ELF-1 (cell line): ENCODE measurements at regions not wholly inside any gene's neighbourhood (a gene's known extent, or its start where the extent isn't known, plus 50 kb on each side); places are given as distances from the start of the nearest gene placed in this dataset.
"Not testable (repeated sequence)": the region's sequence is repeated elsewhere in the genome, so short reads cannot be mapped to it uniquely, and the experiment has no call there.

Experiments
- DNase-seq: peaks from one replicate; pipeline ENCODE4 v3.0.0-alpha.2; 2016; ENCODE audit warnings: low read depth, low spot score

- no peak for DNase-seq
Measured at GRCh38 chr18:39494211-39494896, 1928.8 kb upstream of the CELF4 start.

- DNase-seq = no peak
Measured at GRCh38 chr18:39491408-39491807, 1925.8 kb upstream of the CELF4 start.

GRCh38 chr18:39489431-39489830 is 1923.8 kb upstream of the CELF4 start:
- DNase-seq = no peak

GRCh38 chr18:39487932-39488331 is 1922.3 kb upstream of the CELF4 start:
- no peak for DNase-seq

- DNase-seq = no peak
Measured at GRCh38 chr18:39486268-39486667, 1920.7 kb upstream of the CELF4 start.

- DNase-seq = no peak
Measured at GRCh38 chr18:39485696-39486095, 1920.1 kb upstream of the CELF4 start.

GRCh38 chr18:39481281-39481680 is 1915.7 kb upstream of the CELF4 start:
- no peak for DNase-seq

GRCh38 chr18:39480494-39481195 is 1915.0 kb upstream of the CELF4 start:
- DNase-seq = no peak

- DNase-seq = no peak
Measured at GRCh38 chr18:39464006-39464405, 1898.4 kb upstream of the CELF4 start.

GRCh38 chr18:39462436-39462835 is 1896.8 kb upstream of the CELF4 start:
- DNase-seq = no peak

- no peak for DNase-seq
Measured at GRCh38 chr18:39460136-39460535, 1894.5 kb upstream of the CELF4 start.

GRCh38 chr18:39455285-39455684 is 1889.7 kb upstream of the CELF4 start:
- no peak for DNase-seq

GRCh38 chr18:39454866-39455265 is 1889.3 kb upstream of the CELF4 start:
- DNase-seq = no peak

GRCh38 chr18:39453882-39454281 is 1888.3 kb upstream of the CELF4 start:
- no peak for DNase-seq

- DNase-seq = no peak
Measured at GRCh38 chr18:39453356-39453755, 1887.8 kb upstream of the CELF4 start.

- DNase-seq = no peak
Measured at GRCh38 chr18:39450958-39451357, 1885.4 kb upstream of the CELF4 start.

- no peak for DNase-seq
Measured at GRCh38 chr18:39449566-39449965, 1884.0 kb upstream of the CELF4 start.

- no peak for DNase-seq
Measured at GRCh38 chr18:39448942-39449341, 1883.3 kb upstream of the CELF4 start.

- not testable (repeated sequence) for DNase-seq
Measured at GRCh38 chr18:39444957-39445356, 1879.4 kb upstream of the CELF4 start.

- DNase-seq = no peak
Measured at GRCh38 chr18:39441648-39442047, 1876.0 kb upstream of the CELF4 start.

- no peak for DNase-seq
Measured at GRCh38 chr18:39435996-39436395, 1870.4 kb upstream of the CELF4 start.

- DNase-seq = no peak
Measured at GRCh38 chr18:39435209-39435608, 1869.6 kb upstream of the CELF4 start.

GRCh38 chr18:39434223-39434920 is 1868.8 kb upstream of the CELF4 start:
- DNase-seq = no peak
